ENCODE measurements at regions not wholly inside any gene's neighbourhood (a gene's known extent, or its start where the extent isn't known, plus 50 kb on each side); places are given as distances from the start of the nearest gene placed in this dataset.
"Not testable (repeated sequence)": the region's sequence is repeated elsewhere in the genome, so short reads cannot be mapped to it uniquely, and the experiment has no call there.

GRCh38 chr6:81623106-81623759, 129.2 kb downstream of the TENT5A start:
- DNase-seq, result no peak

- DNase-seq, result no peak
These were observed 130.6 kb downstream of the TENT5A start for GRCh38 chr6:81621816-81622395.

GRCh38 chr6:81614292-81614691, 138.2 kb downstream of the TENT5A start:
- DNase-seq, result no peak

- no peak for DNase-seq
These were observed 138.9 kb downstream of the TENT5A start for GRCh38 chr6:81613606-81614005.

- DNase-seq, result no peak
These were observed 140.3 kb downstream of the TENT5A start for GRCh38 chr6:81612136-81612535.

GRCh38 chr6:81609736-81610135, 142.7 kb downstream of the TENT5A start:
- DNase-seq, result no peak

GRCh38 chr6:81608776-81609175, 143.7 kb downstream of the TENT5A start:
- no peak for DNase-seq

GRCh38 chr6:81606965-81607381, 145.5 kb downstream of the TENT5A start:
- peak; percentile 6 for DNase-seq

- no peak for DNase-seq
These were observed 147.0 kb downstream of the TENT5A start for GRCh38 chr6:81605526-81605925.

GRCh38 chr6:81601918-81602317, 150.6 kb downstream of the TENT5A start:
- no peak for DNase-seq

- DNase-seq, result not testable (repeated sequence)
These were observed 152.0 kb downstream of the TENT5A start for GRCh38 chr6:81600488-81600887.

- DNase-seq, result no peak
These were observed 158.0 kb downstream of the TENT5A start for GRCh38 chr6:81594501-81594900.

- DNase-seq, result no peak
These were observed 162.2 kb downstream of the TENT5A start for GRCh38 chr6:81590314-81590691.

- no peak for DNase-seq
These were observed 162.8 kb downstream of the TENT5A start for GRCh38 chr6:81589465-81590313.

- DNase-seq, result not testable (repeated sequence)
These were observed 166.8 kb downstream of the TENT5A start for GRCh38 chr6:81585686-81586085.

GRCh38 chr6:81584156-81584555, 168.3 kb downstream of the TENT5A start:
- not testable (repeated sequence) for DNase-seq

GRCh38 chr6:81575442-81575841, 177.0 kb downstream of the TENT5A start:
- DNase-seq, result no peak

- no peak for DNase-seq
These were observed 180.5 kb downstream of the TENT5A start for GRCh38 chr6:81572020-81572419.

GRCh38 chr6:81570681-81571080, 181.8 kb downstream of the TENT5A start:
- DNase-seq, result no peak

GRCh38 chr6:81568973-81569372, 183.5 kb downstream of the TENT5A start:
- no peak for DNase-seq

GRCh38 chr6:81565071-81565470, 187.4 kb downstream of the TENT5A start:
- DNase-seq, result no peak

GRCh38 chr6:81564470-81565068, 187.9 kb downstream of the TENT5A start:
- no peak for DNase-seq

GRCh38 chr6:81562169-81562568, 190.3 kb downstream of the TENT5A start:
- peak; percentile 45 for DNase-seq

GRCh38 chr6:81561731-81562130, 190.8 kb downstream of the TENT5A start:
- no peak for DNase-seq

All from kidney glomerular epithelial cell (primary cell).